ENCODE measurements at regions not wholly inside any gene's neighbourhood (a gene's known extent, or its start where the extent isn't known, plus 50 kb on each side); places are given as distances from the start of the nearest gene placed in this dataset.
"Not testable (repeated sequence)": the region's sequence is repeated elsewhere in the genome, so short reads cannot be mapped to it uniquely, and the experiment has no call there.

GRCh38 chr5:82748688-82749460 is 328.3 kb downstream of the TMEM167A start:
- DNase-seq, result no peak

GRCh38 chr5:82747986-82748385 is 329.2 kb downstream of the TMEM167A start:
- no peak for DNase-seq

GRCh38 chr5:82745016-82745415 is 332.2 kb downstream of the TMEM167A start:
- DNase-seq, result no peak

GRCh38 chr5:82738681-82739269 is 338.4 kb downstream of the TMEM167A start:
- no peak for DNase-seq

- DNase-seq, result no peak
These were observed 341.9 kb downstream of the TMEM167A start for GRCh38 chr5:82735160-82735789.

GRCh38 chr5:82734347-82734746 is 342.8 kb downstream of the TMEM167A start:
- no peak for DNase-seq

- DNase-seq, result no peak
These were observed 346.3 kb downstream of the TMEM167A start for GRCh38 chr5:82730913-82731312.

GRCh38 chr5:82728926-82729702 is 348.1 kb downstream of the TMEM167A start:
- no peak for DNase-seq

- no peak for DNase-seq
These were observed 354.0 kb downstream of the TMEM167A start for GRCh38 chr5:82723168-82723567.

GRCh38 chr5:82721087-82721410 is 356.1 kb downstream of the TMEM167A start:
- DNase-seq, result no peak

GRCh38 chr5:82720213-82721086 is 356.7 kb downstream of the TMEM167A start:
- no peak for DNase-seq

- no peak for DNase-seq
These were observed 357.8 kb downstream of the TMEM167A start for GRCh38 chr5:82719368-82719767.

- no peak for DNase-seq
These were observed 359.5 kb downstream of the TMEM167A start for GRCh38 chr5:82717738-82718137.

GRCh38 chr5:82714732-82715131 is 362.5 kb downstream of the TMEM167A start:
- not testable (repeated sequence) for DNase-seq

GRCh38 chr5:82713811-82714210 is 363.4 kb downstream of the TMEM167A start:
- DNase-seq, result no peak

- DNase-seq, result no peak
These were observed 369.5 kb downstream of the TMEM167A start for GRCh38 chr5:82707741-82708140.

- DNase-seq, result no peak
These were observed 372.8 kb downstream of the TMEM167A start for GRCh38 chr5:82704381-82704780.

- no peak for DNase-seq
These were observed 375.1 kb downstream of the TMEM167A start for GRCh38 chr5:82702046-82702445.

GRCh38 chr5:82699737-82700136 is 377.5 kb downstream of the TMEM167A start:
- no peak for DNase-seq

- no peak for DNase-seq
These were observed 379.2 kb downstream of the TMEM167A start for GRCh38 chr5:82698026-82698425.

- no peak for DNase-seq
These were observed 382.4 kb downstream of the TMEM167A start for GRCh38 chr5:82694711-82695285.

GRCh38 chr5:82692826-82693225 is 384.4 kb downstream of the TMEM167A start:
- no peak for DNase-seq

All from activated CD8-positive, alpha-beta memory T cell treated with anti-CD3 and anti-CD28 coated beads, Interleukin-2, amount 50 U/mL, for 4 hours (primary cell).